Lung (tissue), 11 donors: ENCODE measurements at regions not wholly inside any gene's neighbourhood (a gene's known extent, or its start where the extent isn't known, plus 50 kb on each side); places are given as distances from the start of the nearest gene placed in this dataset.
"Not testable (repeated sequence)": the region's sequence is repeated elsewhere in the genome, so short reads cannot be mapped to it uniquely, and the experiment has no call there.

Experiments used
- ATAC-seq: fragments of 200-7000 bp; cut with Tn5 transposase; one replicate; pipeline ENCODE4 v1.9.1; 2020; ENCODE audit warnings: moderate number of reproducible peaks; ENCODE audit not compliant: insufficient read depth, low FRiP score
- DNase-seq, 3 donors: peaks; one replicate each; pipeline ENCODE4 v3.0.0-alpha.2; 2013 to 2017
- H3K27ac ChIP-seq, 2 donors: one replicate each; pipeline ENCODE4 v1.5.1; 2013; ENCODE audit warnings: mild to moderate bottlenecking in 2 of 2, moderate library complexity in 2 of 2, control low read depth in 1 of 2, inconsistent platforms in 1 of 2, low read depth in 1 of 2, low read length in 1 of 2
- H3K27me3 ChIP-seq, 3 donors: one replicate each; pipeline ENCODE4 v1.5.1; 2013; ENCODE audit warnings: low read length in 2 of 3; ENCODE audit not compliant: control insufficient read depth in 3 of 3, insufficient read depth in 3 of 3
- H3K36me3 ChIP-seq, 4 donors: one replicate each; pipeline ENCODE4 v1.5.1; 2013; ENCODE audit warnings: low read length in 4 of 4, mild to moderate bottlenecking in 1 of 4, moderate library complexity in 1 of 4; ENCODE audit not compliant: control insufficient read depth in 4 of 4, insufficient read depth in 4 of 4
- H3K4me1 ChIP-seq, 5 donors: one replicate each; pipeline ENCODE4 v1.5.1; 2013; ENCODE audit warnings: low read length in 5 of 5, mild to moderate bottlenecking in 2 of 5, moderate library complexity in 1 of 5; ENCODE audit not compliant: control insufficient read depth in 5 of 5, insufficient read depth in 5 of 5
- H3K4me3 ChIP-seq: one replicate; pipeline ENCODE4 v1.5.1; 2013; ENCODE audit warnings: mild to moderate bottlenecking, control low read depth, moderate library complexity
- H3K9ac ChIP-seq, 2 donors: one replicate each; pipeline ENCODE4 v1.5.1; 2013; ENCODE audit warnings: low read length in 2 of 2, control low read depth in 1 of 2; ENCODE audit not compliant: insufficient read depth in 1 of 2
- H3K9me3 ChIP-seq, 4 donors: one replicate each; pipeline ENCODE4 v1.5.1; 2013; ENCODE audit warnings: low read length in 3 of 4, mild to moderate bottlenecking in 1 of 4, moderate library complexity in 1 of 4; ENCODE audit not compliant: control insufficient read depth in 4 of 4, insufficient read depth in 3 of 4
- CTCF ChIP-seq: IDR thresholded peaks from 2 replicates; pipeline ENCODE4 v1.5.1; 2012; ENCODE audit warnings: mild to moderate bottlenecking; ENCODE audit errors: control extremely low read depth, extremely low read depth
- WGBS, 2 donors: extraction: QIAGEN DNeasy Blood & Tissue Kit; methylation state at CpG; one replicate each; pipeline ENCODE4 v1.1.7; 2013; 5-methylcytosine and 5-hydroxymethylcytosine counted together
- donor health status: control.
- donor health status: control.
- donor health status: Bipolar disorder and iron deficiency.
- donor health status: healthy.
- donor health status: DM: yes; HTN: yes; CAD: no.

- H3K27me3 ChIP-seq, result no peaks in the 10 kb centered on the region
- no peak for TF ChIP-seq CTCF
- no peaks in the 10 kb centered on the region for H3K36me3 ChIP-seq
- 81 to 94% methylated on average over 3 of the region's 3 CpGs for WGBS, 2 donors
- DNase-seq (no peak), ATAC-seq (no peak)
- no peak overlapping the region for H3K4me3 ChIP-seq
- no peaks in the 10 kb centered on the region for H3K9me3 ChIP-seq
- H3K9ac ChIP-seq, result no peak overlapping the region
- no peak overlapping the region for H3K27ac ChIP-seq
- no peaks in the 10 kb centered on the region for H3K4me1 ChIP-seq
Measured at GRCh38 chr13:88472316-88472715, 801.1 kb downstream of the SLITRK5 start.

GRCh38 chr13:88483202-88483601 lies 812.0 kb downstream of the SLITRK5 start:
- H3K27me3 ChIP-seq, result no peaks in the 10 kb centered on the region
- H3K4me1 ChIP-seq, result no peaks in the 10 kb centered on the region
- TF ChIP-seq CTCF, result no peak
- no peak overlapping the region for H3K4me3 ChIP-seq
- H3K27ac ChIP-seq, result no peak overlapping the region
- no peak overlapping the region for H3K9ac ChIP-seq
- DNase-seq, result no peak
- no peak for ATAC-seq
- peaks cover 0 to 2% (median under 1%) of the 10 kb centered on the region in 4 donors for H3K9me3 ChIP-seq
- H3K36me3 ChIP-seq, result no peaks in the 10 kb centered on the region
- WGBS, 2 donors, result 78 to 84% methylated on average over 1 of the region's 1 CpG

- H3K4me1 ChIP-seq, result no peaks in the 10 kb centered on the region
- no peaks in the 10 kb centered on the region for H3K36me3 ChIP-seq
- peaks cover 0 to 15% (median 3%) of the 10 kb centered on the region in 4 donors for H3K9me3 ChIP-seq
- H3K27me3 ChIP-seq, result no peaks in the 10 kb centered on the region
- H3K9ac ChIP-seq, result no peak overlapping the region
- 46 to 56% methylated on average over 1 of the region's 1 CpG for WGBS, 2 donors
- ATAC-seq (no peak), DNase-seq (no peak)
- TF ChIP-seq CTCF, result no peak
- no peak overlapping the region for H3K27ac ChIP-seq
- no peak overlapping the region for H3K4me3 ChIP-seq
Measured at GRCh38 chr13:88507909-88508308, 836.7 kb downstream of the SLITRK5 start.

- 89 to 95% methylated on average over 1 to 2 of the region's 3 CpGs for WGBS, 2 donors
- H3K9ac ChIP-seq, H3K27ac ChIP-seq, H3K9me3 ChIP-seq, H3K4me3 ChIP-seq, H3K36me3 ChIP-seq, H3K27me3 ChIP-seq, H3K4me1 ChIP-seq, ATAC-seq, DNase-seq: not testable (repeated sequence)
Measured at GRCh38 chr13:88512993-88513392, 841.8 kb downstream of the SLITRK5 start.
